Panc1 (cell line): ENCODE measurements at regions not wholly inside any gene's neighbourhood (a gene's known extent, or its start where the extent isn't known, plus 50 kb on each side); places are given as distances from the start of the nearest gene placed in this dataset.
"Not testable (repeated sequence)": the region's sequence is repeated elsewhere in the genome, so short reads cannot be mapped to it uniquely, and the experiment has no call there.

Experiments used
- ATAC-seq: fragments of 200-7000 bp; cut with Tn5 transposase; 2 replicates; pipeline ENCODE4 v1.9.1; 2020; ENCODE audit warnings: mild to moderate bottlenecking, moderate library complexity
- BruUV-seq: library from RNA; stranded (reverse); fragments of 400-500 nt; replicated peaks from 2 replicates; lab custom pipeline; 2021; lab: Mats Ljungman, UMichigan
- CTCF ChIA-PET: fragments of 300-600 bp; sonication (Branson Sonifier 250); formaldehyde crosslinking; loops from one replicate; lab custom pipeline; 2022; ENCODE audit warnings: antibody characterized with exemption; lab: Charles Lee
- POLR2A ChIA-PET: fragments of 300-600 bp; sonication (Branson Sonifier 250); formaldehyde crosslinking; loops from one replicate; lab custom pipeline; 2022; ENCODE audit warnings: antibody characterized with exemption; lab: Charles Lee
- DNase-seq: peaks from one replicate; pipeline ENCODE4 v3.0.0-alpha.2; 2010; ENCODE audit warnings: low read depth, low spot score
- H3K27ac ChIP-seq: 2 replicates; pipeline ENCODE4 v1.5.1; 2011; ENCODE audit warnings: mild to moderate bottlenecking, low read length, inconsistent platforms
- H3K27me3 ChIP-seq: fragments of 200-500 bp; sonication (Bioruptor generic); 2 replicates; pipeline ENCODE4 v1.6.0; 2014; ENCODE audit warnings: low read length, inconsistent platforms; ENCODE audit not compliant: control insufficient read depth, insufficient read depth
- H3K36me3 ChIP-seq: fragments of 200-500 bp; sonication (Bioruptor generic); 2 replicates; pipeline ENCODE4 v1.5.1; 2014; ENCODE audit warnings: inconsistent platforms, mild to moderate bottlenecking, low read length, moderate library complexity; ENCODE audit not compliant: control insufficient read depth, insufficient read depth
- H3K4me1 ChIP-seq: 2 replicates; pipeline ENCODE4 v1.5.1; 2011; ENCODE audit warnings: inconsistent platforms, mild to moderate bottlenecking, low read length, moderate library complexity; ENCODE audit not compliant: control insufficient read depth, insufficient read depth
- H3K4me3 ChIP-seq, 2 experiments: 2 replicates each; pipeline ENCODE4 v1.5.1; 2011 to 2012; ENCODE audit warnings: low read depth in 2 of 2, low read length in 2 of 2, mild to moderate bottlenecking in 2 of 2, inconsistent platforms in 1 of 2, moderate library complexity in 1 of 2
- H3K9me3 ChIP-seq: fragments of 200-500 bp; sonication (Bioruptor generic); 2 replicates; pipeline ENCODE4 v1.5.1; 2014; ENCODE audit warnings: low read depth, mild to moderate bottlenecking, inconsistent platforms, low read length, moderate library complexity; ENCODE audit not compliant: control insufficient read depth, insufficient read depth
- POLR2AphosphoS5 ChIP-seq: IDR thresholded peaks from 2 replicates; pipeline ENCODE4 v1.6.1; 2012; ENCODE audit warnings: mild to moderate bottlenecking, low read depth, low read length, moderate library complexity
- SIN3A ChIP-seq: IDR thresholded peaks from 2 replicates; pipeline ENCODE4 v1.6.1; 2012; ENCODE audit warnings: low read depth, mild to moderate bottlenecking, low read length, moderate library complexity, borderline replicate concordance; ENCODE audit not compliant: insufficient read depth
- TCF7L2 ChIP-seq: IDR thresholded peaks from 2 replicates; pipeline ENCODE4 v1.6.1; 2011; ENCODE audit warnings: mild to moderate bottlenecking, low read depth, low read length, inconsistent platforms
- in situ Hi-C: cut with HindIII; loops from 2 replicates; pipeline ENCODE4 v1.10.0; 2016; ENCODE audit warnings: low sequenced_read_pairs, low pct_unique_long_range_greater_than_20kb
- intact Hi-C: fragments of 100-400 bp; cut with micrococcal nuclease; formaldehyde crosslinking; loops from one replicate; pipeline ENCODE4 v1.10.0; 2022; ENCODE audit not compliant: unreplicated experiment
- TF ChIP-seq, protein P1 (sequence below): fragments of 450-650 bp; IDR thresholded peaks from 2 replicates; pipeline ENCODE4 v1.5.1; 2017; ENCODE audit warnings: mild to moderate bottlenecking
- TF ChIP-seq, protein P2 (sequence below), 2 experiments: IDR thresholded peaks; 2 replicates each; pipeline ENCODE4 v1.6.1; 2011 to 2012; ENCODE audit warnings: low read depth in 2 of 2, control low read depth in 1 of 2, low read length in 1 of 2, mild to moderate bottlenecking in 1 of 2, moderate library complexity in 1 of 2; ENCODE audit not compliant: insufficient read depth in 1 of 2

DNA sequence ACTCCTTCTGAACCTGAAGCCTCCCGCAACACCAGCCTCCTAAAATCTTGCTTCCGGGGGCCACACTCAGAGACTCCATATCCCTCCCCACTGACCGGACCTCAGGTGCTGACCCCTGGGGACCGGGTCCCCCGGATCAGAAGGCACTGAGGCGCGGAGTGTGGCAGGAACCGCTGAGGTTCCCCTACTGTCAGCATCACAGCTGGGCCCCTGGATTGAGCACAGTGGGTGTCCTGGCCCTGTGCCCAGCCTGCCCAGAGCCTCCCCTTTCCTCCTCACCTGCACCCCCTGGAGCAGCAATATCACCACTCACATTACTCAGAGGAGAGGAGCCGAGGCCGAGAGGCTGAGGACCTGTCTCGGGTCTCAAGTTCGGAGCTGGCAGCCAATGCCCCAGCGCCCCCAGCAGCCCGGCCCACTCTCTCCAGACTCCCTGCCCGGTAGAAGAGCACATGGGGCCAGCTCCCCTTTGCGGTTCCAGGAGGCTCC is 101.2 kb upstream of the EIF5 start:
- no TSS peak for BruUV-seq
- in situ Hi-C loops: no loop called here
- POLR2A ChIA-PET: no interaction called here
- H3K27me3 ChIP-seq: no peaks in the 10 kb centered on the region
- no peak overlapping the region for H3K4me3 ChIP-seq
- DNase-seq: no peak
- H3K27ac ChIP-seq: no peak overlapping the region
- CTCF ChIA-PET: no interaction called here
- ATAC-seq: peak; percentile 27; the same call in 1 of the 2 replicates
- TF ChIP-seq POLR2AphosphoS5 (no peak), SIN3A (no peak), TCF7L2 (no peak)
- TF ChIP-seq, protein P1, sequence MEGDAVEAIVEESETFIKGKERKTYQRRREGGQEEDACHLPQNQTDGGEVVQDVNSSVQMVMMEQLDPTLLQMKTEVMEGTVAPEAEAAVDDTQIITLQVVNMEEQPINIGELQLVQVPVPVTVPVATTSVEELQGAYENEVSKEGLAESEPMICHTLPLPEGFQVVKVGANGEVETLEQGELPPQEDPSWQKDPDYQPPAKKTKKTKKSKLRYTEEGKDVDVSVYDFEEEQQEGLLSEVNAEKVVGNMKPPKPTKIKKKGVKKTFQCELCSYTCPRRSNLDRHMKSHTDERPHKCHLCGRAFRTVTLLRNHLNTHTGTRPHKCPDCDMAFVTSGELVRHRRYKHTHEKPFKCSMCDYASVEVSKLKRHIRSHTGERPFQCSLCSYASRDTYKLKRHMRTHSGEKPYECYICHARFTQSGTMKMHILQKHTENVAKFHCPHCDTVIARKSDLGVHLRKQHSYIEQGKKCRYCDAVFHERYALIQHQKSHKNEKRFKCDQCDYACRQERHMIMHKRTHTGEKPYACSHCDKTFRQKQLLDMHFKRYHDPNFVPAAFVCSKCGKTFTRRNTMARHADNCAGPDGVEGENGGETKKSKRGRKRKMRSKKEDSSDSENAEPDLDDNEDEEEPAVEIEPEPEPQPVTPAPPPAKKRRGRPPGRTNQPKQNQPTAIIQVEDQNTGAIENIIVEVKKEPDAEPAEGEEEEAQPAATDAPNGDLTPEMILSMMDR: no peak
- TF ChIP-seq, protein P2, sequence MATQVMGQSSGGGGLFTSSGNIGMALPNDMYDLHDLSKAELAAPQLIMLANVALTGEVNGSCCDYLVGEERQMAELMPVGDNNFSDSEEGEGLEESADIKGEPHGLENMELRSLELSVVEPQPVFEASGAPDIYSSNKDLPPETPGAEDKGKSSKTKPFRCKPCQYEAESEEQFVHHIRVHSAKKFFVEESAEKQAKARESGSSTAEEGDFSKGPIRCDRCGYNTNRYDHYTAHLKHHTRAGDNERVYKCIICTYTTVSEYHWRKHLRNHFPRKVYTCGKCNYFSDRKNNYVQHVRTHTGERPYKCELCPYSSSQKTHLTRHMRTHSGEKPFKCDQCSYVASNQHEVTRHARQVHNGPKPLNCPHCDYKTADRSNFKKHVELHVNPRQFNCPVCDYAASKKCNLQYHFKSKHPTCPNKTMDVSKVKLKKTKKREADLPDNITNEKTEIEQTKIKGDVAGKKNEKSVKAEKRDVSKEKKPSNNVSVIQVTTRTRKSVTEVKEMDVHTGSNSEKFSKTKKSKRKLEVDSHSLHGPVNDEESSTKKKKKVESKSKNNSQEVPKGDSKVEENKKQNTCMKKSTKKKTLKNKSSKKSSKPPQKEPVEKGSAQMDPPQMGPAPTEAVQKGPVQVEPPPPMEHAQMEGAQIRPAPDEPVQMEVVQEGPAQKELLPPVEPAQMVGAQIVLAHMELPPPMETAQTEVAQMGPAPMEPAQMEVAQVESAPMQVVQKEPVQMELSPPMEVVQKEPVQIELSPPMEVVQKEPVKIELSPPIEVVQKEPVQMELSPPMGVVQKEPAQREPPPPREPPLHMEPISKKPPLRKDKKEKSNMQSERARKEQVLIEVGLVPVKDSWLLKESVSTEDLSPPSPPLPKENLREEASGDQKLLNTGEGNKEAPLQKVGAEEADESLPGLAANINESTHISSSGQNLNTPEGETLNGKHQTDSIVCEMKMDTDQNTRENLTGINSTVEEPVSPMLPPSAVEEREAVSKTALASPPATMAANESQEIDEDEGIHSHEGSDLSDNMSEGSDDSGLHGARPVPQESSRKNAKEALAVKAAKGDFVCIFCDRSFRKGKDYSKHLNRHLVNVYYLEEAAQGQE (IDR thresholded peaks at IDR 0.05; ENCODE audit: insufficient read depth in 1 of 2, low read depth in 2 of 2, low read length in 1 of 2): no peak
- intact Hi-C loops: no loop called here
- no peaks in the 10 kb centered on the region for H3K36me3 ChIP-seq
- no peaks in the 10 kb centered on the region for H3K9me3 ChIP-seq
- no peaks in the 10 kb centered on the region; the same call in 1 of the 2 replicates for H3K4me1 ChIP-seq

DNA sequence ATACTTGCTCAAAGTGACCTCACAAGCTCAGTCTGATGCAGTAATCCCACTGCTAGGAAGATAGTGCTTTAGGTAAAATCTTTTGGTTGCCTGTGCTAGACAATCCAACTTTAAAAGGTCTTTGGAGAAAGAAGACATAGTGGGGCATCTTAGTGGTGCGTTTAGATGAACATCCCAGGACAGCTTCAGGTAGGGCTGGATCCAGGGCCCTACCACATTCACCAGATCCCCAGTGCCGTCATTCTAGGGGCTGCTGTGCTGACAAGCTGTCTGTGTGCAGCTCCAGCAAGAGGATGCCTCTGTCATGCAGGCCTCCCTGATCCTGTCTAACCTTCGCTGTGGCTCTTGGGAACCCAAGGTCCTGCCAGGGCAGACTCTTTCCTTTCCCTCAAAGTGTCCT is 100.7 kb upstream of the EIF5 start:
- intact Hi-C loops: no loop called here
- Histone ChIP-seq H3K27ac (no peak overlapping the region), H3K4me3 (no peak overlapping the region), H3K27me3 (no peaks in the 10 kb centered on the region), H3K36me3 (no peaks in the 10 kb centered on the region), H3K4me1 (no peaks in the 10 kb centered on the region; the same call in 1 of the 2 replicates), H3K9me3 (no peaks in the 10 kb centered on the region)
- ATAC-seq: no peak
- no TSS peak for BruUV-seq
- POLR2A ChIA-PET: no interaction called here
- in situ Hi-C loops: no loop called here
- DNase-seq: no peak
- CTCF ChIA-PET: no interaction called here
- no peak for TF ChIP-seq POLR2AphosphoS5
- TF ChIP-seq SIN3A: no peak
- no peak for TF ChIP-seq TCF7L2
- TF ChIP-seq, protein P2 (IDR thresholded peaks at IDR 0.05; ENCODE audit: insufficient read depth in 1 of 2, low read depth in 2 of 2, low read length in 1 of 2): no peak
- TF ChIP-seq, protein P1: no peak

DNA sequence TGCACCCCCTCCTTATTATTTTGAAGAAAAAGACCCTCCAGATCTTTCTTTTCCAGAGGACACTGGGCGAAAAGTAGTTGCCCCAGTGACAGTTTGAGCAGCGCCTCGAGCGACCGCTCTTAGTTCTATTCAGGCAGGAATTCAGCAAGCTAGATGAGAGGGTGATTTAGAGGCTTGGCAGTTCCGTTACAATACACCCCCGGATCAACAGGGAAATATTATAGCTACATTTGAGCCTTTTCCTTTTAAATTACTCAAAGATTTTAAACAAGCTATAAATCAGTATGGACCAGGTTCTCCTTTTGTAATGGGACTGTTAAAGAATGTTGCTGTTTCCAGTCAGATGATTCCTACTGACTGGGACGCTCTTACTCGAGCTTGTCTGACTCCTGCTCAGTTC is 99.2 kb upstream of the EIF5 start:
- DNase-seq, BruUV-seq, H3K4me3 ChIP-seq, H3K27ac ChIP-seq, ATAC-seq, H3K36me3 ChIP-seq, intact Hi-C loops, H3K27me3 ChIP-seq, POLR2A ChIA-PET, in situ Hi-C loops, H3K9me3 ChIP-seq, H3K4me1 ChIP-seq: not testable (repeated sequence)
- CTCF ChIA-PET: interaction anchor here (0.9 kb wide), 1 partner anchor 11 kb away, joined by 4 read pairs; no protein-coding TSS in a partner anchor
